SK-N-SH (cell line): ENCODE measurements at regions not wholly inside any gene's neighbourhood (a gene's known extent, or its start where the extent isn't known, plus 50 kb on each side); places are given as distances from the start of the nearest gene placed in this dataset.

Source experiments
- CTCF ChIA-PET: fragments of 300-600, 350-600 bp; formaldehyde crosslinking; extraction: SDS; loops from one replicate; lab custom pipeline; 2021; lab: Yijun Ruan, JAX
- POLR2A ChIA-PET: fragments of 350-600 bp; sonication (Branson Sonifier 250); formaldehyde crosslinking; extraction: SDS; loops from one replicate; lab custom pipeline; 2020; ENCODE audit warnings: antibody characterized with exemption, inconsistent platforms; lab: Yijun Ruan, JAX
- DNase-seq: peaks from one replicate; pipeline ENCODE4 v3.0.0; 2012
- H2AFZ ChIP-seq: fragments of 200-600 bp; sonication (generic); 2 replicates; pipeline ENCODE4 v1.8.1; 2016; ENCODE audit warnings: antibody characterized with exemption, mild to moderate bottlenecking, low read depth
- H3F3A ChIP-seq: fragments of 200-600 bp; sonication (generic); replicated peaks from 2 replicates; pipeline ENCODE3; 2016; ENCODE audit warnings: antibody characterized with exemption, mild to moderate bottlenecking; ENCODE audit not compliant: insufficient read depth
- H3K27ac ChIP-seq, 2 experiments: fragments of 200-500 bp in 1 of 2; fragments of 200-600 bp in 1 of 2; sonication (Bioruptor generic) in 1 of 2; sonication (generic), shearing (Covaris generic) in 1 of 2; 2 replicates each; pipeline versions ENCODE4 v1.5.1 to v1.6.1; 2014 to 2016; ENCODE audit warnings: low read depth in 2 of 2, inconsistent platforms in 1 of 2, low read length in 1 of 2, mild to moderate bottlenecking in 1 of 2, mixed read lengths in 1 of 2
- H3K27me3 ChIP-seq: fragments of 200-600 bp; sonication (generic), shearing (Covaris generic); 2 replicates; pipeline ENCODE4 v1.6.1; 2016; ENCODE audit warnings: mixed run types; ENCODE audit not compliant: insufficient read depth
- H3K36me3 ChIP-seq, 2 experiments: fragments of 200-500 bp in 1 of 2; fragments of 200-600 bp in 1 of 2; sonication (Bioruptor generic) in 1 of 2; sonication (generic) in 1 of 2; replicated peaks in 1 of 2; 2 replicates each; pipeline versions ENCODE3 to v1.5.1; 2014 to 2016; ENCODE audit warnings: low read length in 1 of 2, mild to moderate bottlenecking in 1 of 2; ENCODE audit not compliant: insufficient read depth in 2 of 2, control insufficient read depth in 1 of 2
- H3K4me1 ChIP-seq, 2 experiments: fragments of 200-500 bp in 1 of 2; fragments of 200-600 bp in 1 of 2; sonication (Bioruptor generic) in 1 of 2; sonication (generic), shearing (Covaris generic) in 1 of 2; 2 replicates each; pipeline versions ENCODE4 v1.5.1 to v1.6.1; 2014 to 2016; ENCODE audit warnings: low read depth in 1 of 2, low read length in 1 of 2, mixed run types in 1 of 2; ENCODE audit not compliant: insufficient read depth in 2 of 2, control insufficient read depth in 1 of 2
- H3K4me2 ChIP-seq: fragments of 200-600 bp; sonication (generic), shearing (Covaris generic); 2 replicates; pipeline ENCODE4 v1.6.1; 2017; ENCODE audit warnings: mixed run types
- H3K4me3 ChIP-seq, 2 experiments: fragments of 200-500 bp in 1 of 2; fragments of 200-600 bp in 1 of 2; sonication (Bioruptor generic) in 1 of 2; sonication (generic), shearing (Covaris generic) in 1 of 2; 2 replicates each; pipeline versions ENCODE4 v1.5.1 to v1.8.1; 2014 to 2016; ENCODE audit warnings: low read depth in 2 of 2, inconsistent platforms in 1 of 2, low read length in 1 of 2, mild to moderate bottlenecking in 1 of 2, mixed read lengths in 1 of 2, moderate library complexity in 1 of 2
- H3K79me2 ChIP-seq: fragments of 200-600 bp; sonication (generic); 2 replicates; pipeline ENCODE4 v1.8.1; 2017; ENCODE audit warnings: mild to moderate bottlenecking; ENCODE audit not compliant: insufficient read depth
- H3K9ac ChIP-seq: fragments of 200-600 bp; sonication (generic); 2 replicates; pipeline ENCODE4 v1.6.1; 2017; ENCODE audit warnings: mixed run types
- H3K9me2 ChIP-seq: fragments of 200-600 bp; sonication (generic); 2 replicates; pipeline ENCODE4 v1.6.1; 2017; ENCODE audit warnings: mixed run types
- H3K9me3 ChIP-seq: fragments of 200-600 bp; sonication (generic); 2 replicates; pipeline ENCODE4 v1.6.1; 2017; ENCODE audit warnings: mixed run types, mild to moderate bottlenecking, moderate library complexity
- H4K20me1 ChIP-seq: fragments of 200-600 bp; sonication (generic); 2 replicates; pipeline ENCODE4 v1.6.1; 2017; ENCODE audit warnings: mild to moderate bottlenecking, mixed run types; ENCODE audit not compliant: insufficient read depth
- FOXJ3 ChIP-seq: sonication (generic); formaldehyde crosslinking; IDR thresholded peaks from 2 replicates; pipeline ENCODE4 v1.5.1; 2020; ENCODE audit warnings: mild to moderate bottlenecking, missing genetic modification reagents
- FOXM1 ChIP-seq: IDR thresholded peaks from 2 replicates; pipeline ENCODE4 v1.4.0; 2012; ENCODE audit warnings: low read depth, mild to moderate bottlenecking
- GABPA ChIP-seq: IDR thresholded peaks from 2 replicates; pipeline ENCODE4 v1.4.0; 2012; ENCODE audit warnings: low read depth, mild to moderate bottlenecking
- GATA2 ChIP-seq: sonication (generic); formaldehyde crosslinking; IDR thresholded peaks from 2 replicates; pipeline ENCODE4 v1.5.0; 2020; ENCODE audit warnings: mild to moderate bottlenecking, missing genetic modification reagents
- MEF2A ChIP-seq: IDR thresholded peaks from 2 replicates; pipeline ENCODE4 v1.4.0; 2012; ENCODE audit warnings: low read depth, borderline replicate concordance
- MXI1 ChIP-seq: IDR thresholded peaks from 2 replicates; pipeline ENCODE4 v1.6.1; 2012; ENCODE audit warnings: mild to moderate bottlenecking, low read depth, low read length, improper control_type of control experiment
- NFIC ChIP-seq: IDR thresholded peaks from 2 replicates; pipeline ENCODE4 v1.4.0; 2012; ENCODE audit warnings: borderline replicate concordance
- NRF1 ChIP-seq: IDR thresholded peaks from 2 replicates; pipeline ENCODE4 v1.6.1; 2012; ENCODE audit warnings: low read depth, mild to moderate bottlenecking, low read length
- POLR2AphosphoS5 ChIP-seq: IDR thresholded peaks from 2 replicates; pipeline ENCODE4 v1.6.1; 2012; ENCODE audit warnings: low read depth, low read length
- RAD21 ChIP-seq: IDR thresholded peaks from 2 replicates; pipeline ENCODE4 v1.6.1; 2012; ENCODE audit warnings: mild to moderate bottlenecking, low read length
- RFX5 ChIP-seq: IDR thresholded peaks from 2 replicates; pipeline ENCODE4 v1.6.1; 2012; ENCODE audit warnings: mild to moderate bottlenecking, improper control_type of control experiment, low read length
- RXRA ChIP-seq: IDR thresholded peaks from 2 replicates; pipeline ENCODE4 v1.4.0; 2012; ENCODE audit warnings: low read depth, mild to moderate bottlenecking, borderline replicate concordance
- SIN3A ChIP-seq: IDR thresholded peaks from 2 replicates; pipeline ENCODE4 v1.6.1; 2012; ENCODE audit warnings: low read depth, mild to moderate bottlenecking, low read length, moderate library complexity, borderline replicate concordance
- TAF1 ChIP-seq: IDR thresholded peaks from 2 replicates; pipeline ENCODE4 v1.6.1; 2012; ENCODE audit warnings: low read depth, mild to moderate bottlenecking, low read length, moderate library complexity, borderline replicate concordance
- TEAD4 ChIP-seq: IDR thresholded peaks from 2 replicates; pipeline ENCODE4 v1.4.0; 2012; ENCODE audit warnings: mild to moderate bottlenecking, borderline replicate concordance; ENCODE audit not compliant: insufficient read depth
- WGBS: methylation state at CpG from one replicate; pipeline ENCODE4 v1.1.6; 2017; ENCODE audit warnings: low lambda C conversion rate; 5-methylcytosine and 5-hydroxymethylcytosine counted together
- TF ChIP-seq, protein P1 (sequence below): IDR thresholded peaks from 2 replicates; pipeline ENCODE4; 2012
- TF ChIP-seq, protein P2 (sequence below): IDR thresholded peaks from 2 replicates; pipeline ENCODE4 v1.4.0; 2012; ENCODE audit warnings: low read depth, borderline replicate concordance
- TF ChIP-seq, protein P3 (sequence below): fragments of 200-600 bp; sonication (generic); IDR thresholded peaks from 2 replicates; pipeline ENCODE4 v1.6.1; 2017; ENCODE audit warnings: antibody characterized with exemption, mild to moderate bottlenecking, moderate library complexity

DNA sequence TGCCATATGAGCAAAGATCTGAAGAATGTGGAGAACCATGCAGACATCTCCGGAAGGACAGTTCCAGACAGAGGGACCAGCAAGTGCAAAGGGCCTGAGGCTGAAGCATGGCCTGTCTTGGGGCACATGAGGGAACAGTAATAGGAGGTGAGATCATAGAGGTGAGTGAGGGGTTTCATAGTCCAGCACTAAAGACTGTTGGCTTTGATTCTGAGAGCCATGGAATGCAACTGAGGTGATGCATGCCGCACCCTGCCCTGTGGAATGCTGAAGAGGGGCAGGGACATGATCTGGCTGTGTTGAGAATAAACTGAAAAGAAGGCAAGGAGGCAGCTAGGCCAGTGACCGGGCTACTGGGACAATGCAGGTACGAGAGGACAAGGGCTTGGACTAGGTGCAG lies 253.1 kb upstream of the KLF14 start:
- Histone ChIP-seq H3K4me2 (no peak overlapping the region), H2AFZ (no peak overlapping the region), H3K79me2 (peaks cover 24% of the 10 kb centered on the region), H3K9ac (no peak overlapping the region), H3K27me3 (no peaks in the 10 kb centered on the region), H3K9me3 (no peaks in the 10 kb centered on the region), H3K27ac (no peak overlapping the region), H3K36me3 (peaks cover 8 to 24% of the 10 kb centered on the region in 2 experiments), H4K20me1 (peaks cover 12% of the 10 kb centered on the region; the same call in 1 of the 2 replicates), H3F3A (peaks cover 19% of the 10 kb centered on the region), H3K4me3 (no peak overlapping the region), H3K4me1 (peaks cover 0 to 4% of the 10 kb centered on the region in 2 experiments; a peak in 1 of 4 replicates), H3K9me2 (no peaks in the 10 kb centered on the region)
- no peak for DNase-seq
- CTCF ChIA-PET, result interaction anchor here (0.7 to 2.1 kb wide), 4 partner anchors 26 to 91 kb away, joined by 3 to 11 read pairs (median 8); no protein-coding TSS in a partner anchor
- POLR2A ChIA-PET, result no interaction called here
- TF ChIP-seq SIN3A, result no peak
- TF ChIP-seq GATA2 (CRISPR knock-in tag), result no peak
- no peak for TF ChIP-seq NFIC
- no peak for TF ChIP-seq RXRA
- TF ChIP-seq TAF1, result no peak
- TF ChIP-seq NRF1, result no peak
- TF ChIP-seq POLR2AphosphoS5, result no peak
- TF ChIP-seq, protein P1, sequence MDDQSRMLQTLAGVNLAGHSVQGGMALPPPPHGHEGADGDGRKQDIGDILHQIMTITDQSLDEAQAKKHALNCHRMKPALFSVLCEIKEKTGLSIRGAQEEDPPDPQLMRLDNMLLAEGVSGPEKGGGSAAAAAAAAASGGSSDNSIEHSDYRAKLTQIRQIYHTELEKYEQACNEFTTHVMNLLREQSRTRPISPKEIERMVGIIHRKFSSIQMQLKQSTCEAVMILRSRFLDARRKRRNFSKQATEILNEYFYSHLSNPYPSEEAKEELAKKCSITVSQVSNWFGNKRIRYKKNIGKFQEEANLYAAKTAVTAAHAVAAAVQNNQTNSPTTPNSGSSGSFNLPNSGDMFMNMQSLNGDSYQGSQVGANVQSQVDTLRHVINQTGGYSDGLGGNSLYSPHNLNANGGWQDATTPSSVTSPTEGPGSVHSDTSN, result no peak
- no peak for TF ChIP-seq TEAD4
- TF ChIP-seq FOXM1, result no peak
- TF ChIP-seq GABPA, result no peak
- no peak for TF ChIP-seq FOXJ3 (CRISPR knock-in tag)
- TF ChIP-seq RAD21, result no peak
- TF ChIP-seq, protein P2, sequence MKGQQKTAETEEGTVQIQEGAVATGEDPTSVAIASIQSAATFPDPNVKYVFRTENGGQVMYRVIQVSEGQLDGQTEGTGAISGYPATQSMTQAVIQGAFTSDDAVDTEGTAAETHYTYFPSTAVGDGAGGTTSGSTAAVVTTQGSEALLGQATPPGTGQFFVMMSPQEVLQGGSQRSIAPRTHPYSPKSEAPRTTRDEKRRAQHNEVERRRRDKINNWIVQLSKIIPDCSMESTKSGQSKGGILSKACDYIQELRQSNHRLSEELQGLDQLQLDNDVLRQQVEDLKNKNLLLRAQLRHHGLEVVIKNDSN, result no peak
- no peak for TF ChIP-seq MEF2A
- no peak for TF ChIP-seq MXI1
- no peak for TF ChIP-seq RFX5
- TF ChIP-seq, protein P3, sequence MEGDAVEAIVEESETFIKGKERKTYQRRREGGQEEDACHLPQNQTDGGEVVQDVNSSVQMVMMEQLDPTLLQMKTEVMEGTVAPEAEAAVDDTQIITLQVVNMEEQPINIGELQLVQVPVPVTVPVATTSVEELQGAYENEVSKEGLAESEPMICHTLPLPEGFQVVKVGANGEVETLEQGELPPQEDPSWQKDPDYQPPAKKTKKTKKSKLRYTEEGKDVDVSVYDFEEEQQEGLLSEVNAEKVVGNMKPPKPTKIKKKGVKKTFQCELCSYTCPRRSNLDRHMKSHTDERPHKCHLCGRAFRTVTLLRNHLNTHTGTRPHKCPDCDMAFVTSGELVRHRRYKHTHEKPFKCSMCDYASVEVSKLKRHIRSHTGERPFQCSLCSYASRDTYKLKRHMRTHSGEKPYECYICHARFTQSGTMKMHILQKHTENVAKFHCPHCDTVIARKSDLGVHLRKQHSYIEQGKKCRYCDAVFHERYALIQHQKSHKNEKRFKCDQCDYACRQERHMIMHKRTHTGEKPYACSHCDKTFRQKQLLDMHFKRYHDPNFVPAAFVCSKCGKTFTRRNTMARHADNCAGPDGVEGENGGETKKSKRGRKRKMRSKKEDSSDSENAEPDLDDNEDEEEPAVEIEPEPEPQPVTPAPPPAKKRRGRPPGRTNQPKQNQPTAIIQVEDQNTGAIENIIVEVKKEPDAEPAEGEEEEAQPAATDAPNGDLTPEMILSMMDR, result no peak
- 92% methylated on average over 4 of the region's 4 CpGs for WGBS
